CD14-positive monocyte (primary cell): ENCODE measurements at regions not wholly inside any gene's neighbourhood (a gene's known extent, or its start where the extent isn't known, plus 50 kb on each side); places are given as distances from the start of the nearest gene placed in this dataset.

ENCODE experiments used
- DNase-seq, 3 donors: peaks; one replicate each; pipeline ENCODE4 v3.0.0-alpha.2; 2011 to 2022
- H2AFZ ChIP-seq: 2 replicates; pipeline ENCODE4 v1.6.0; 2012; ENCODE audit warnings: mild to moderate bottlenecking, low read depth, low read length, inconsistent platforms; ENCODE audit not compliant: insufficient read depth, poor library complexity, severe bottlenecking
- H3K27ac ChIP-seq, 2 donors: 1 replicate in 1 of 2; 2 replicates in 1 of 2; pipeline ENCODE4 v1.5.1; 2012 to 2013; ENCODE audit warnings: low read length in 2 of 2, control low read depth in 1 of 2, inconsistent platforms in 1 of 2, low read depth in 1 of 2, mild to moderate bottlenecking in 1 of 2
- H3K27me3 ChIP-seq, 2 donors: one replicate each; pipeline versions ENCODE4 v1.6.0 to v1.6.1; 2011 to 2013; ENCODE audit warnings: low read length in 2 of 2; ENCODE audit not compliant: control insufficient read depth in 2 of 2, insufficient read depth in 2 of 2
- H3K36me3 ChIP-seq, 2 donors: replicated peaks in 1 of 2; 1 replicate in 1 of 2; 2 replicates in 1 of 2; pipeline versions ENCODE4 v1.5.1 to v1.6.1; 2012 to 2013; ENCODE audit warnings: low read length in 2 of 2, control low read depth in 1 of 2, inconsistent platforms in 1 of 2, mild to moderate bottlenecking in 1 of 2; ENCODE audit not compliant: insufficient read depth in 2 of 2, control insufficient read depth in 1 of 2
- H3K4me1 ChIP-seq, 2 donors: 1 replicate in 1 of 2; 2 replicates in 1 of 2; pipeline versions ENCODE4 v1.5.1 to v1.6.1; 2012 to 2013; ENCODE audit warnings: low read length in 2 of 2, control low read depth in 1 of 2, inconsistent platforms in 1 of 2, mild to moderate bottlenecking in 1 of 2, moderate library complexity in 1 of 2; ENCODE audit not compliant: insufficient read depth in 2 of 2, control insufficient read depth in 1 of 2
- H3K4me2 ChIP-seq: replicated peaks from 2 replicates; pipeline ENCODE3; 2012; ENCODE audit warnings: low read length, moderate library complexity, mild to moderate bottlenecking; ENCODE audit not compliant: poor library complexity, severe bottlenecking; ENCODE audit errors: extremely low read depth
- H3K4me3 ChIP-seq, 3 experiments: fragments of 200-600 bp in 1 of 3; sonication (generic) in 1 of 3; replicated peaks in 1 of 3; 1 replicate in 2 of 3; 2 replicates in 1 of 3; pipeline ENCODE4 v1.5.1; 2011 to 2013; ENCODE audit warnings: low read length in 3 of 3, mild to moderate bottlenecking in 3 of 3, control low read depth in 2 of 3, low read depth in 2 of 3, inconsistent platforms in 1 of 3, moderate library complexity in 1 of 3
- H3K79me2 ChIP-seq: 2 replicates; pipeline ENCODE4 v1.6.0; 2012; ENCODE audit warnings: mild to moderate bottlenecking, control low read depth, inconsistent platforms, low read length, moderate library complexity; ENCODE audit not compliant: insufficient read depth
- H3K9ac ChIP-seq: 2 replicates; pipeline ENCODE4 v1.6.0; 2017; ENCODE audit warnings: low read length, mild to moderate bottlenecking; ENCODE audit not compliant: insufficient read depth, poor library complexity, severe bottlenecking
- H3K9me3 ChIP-seq, 2 donors: replicated peaks in 1 of 2; 1 replicate in 1 of 2; 2 replicates in 1 of 2; pipeline versions ENCODE4 v1.5.1 to v1.6.1; 2012 to 2013; ENCODE audit warnings: low read length in 2 of 2, control low read depth in 1 of 2; ENCODE audit not compliant: control insufficient read depth in 1 of 2, insufficient read depth in 1 of 2
- H4K20me1 ChIP-seq: 2 replicates; pipeline ENCODE4 v1.6.0; 2012; ENCODE audit warnings: mild to moderate bottlenecking, low read length, control low read depth, moderate library complexity; ENCODE audit not compliant: insufficient read depth
- H3K27ac Mint-ChIP-seq, 7 donors: one replicate each; pipeline ENCODE4 v1.8.0; 2020; ENCODE audit warnings: mild to moderate bottlenecking in 7 of 7, mixed read lengths in 7 of 7, moderate library complexity in 6 of 7, inconsistent platforms in 2 of 7
- H3K27me3 Mint-ChIP-seq, 3 donors: one replicate each; pipeline ENCODE4 v1.8.0; 2021 to 2022; ENCODE audit warnings: low read depth in 3 of 3, mild to moderate bottlenecking in 3 of 3, mixed read lengths in 3 of 3, moderate library complexity in 3 of 3, inconsistent platforms in 1 of 3
- H3K36me3 Mint-ChIP-seq, 2 donors: one replicate each; pipeline ENCODE4 v1.8.0; 2020; ENCODE audit warnings: mixed read lengths in 2 of 2, inconsistent platforms in 1 of 2, mild to moderate bottlenecking in 1 of 2
- H3K4me1 Mint-ChIP-seq: one replicate; pipeline ENCODE4 v1.8.0; 2020; ENCODE audit warnings: mild to moderate bottlenecking, mixed read lengths
- H3K4me3 Mint-ChIP-seq, 2 donors: one replicate each; pipeline ENCODE4 v1.8.0; 2020; ENCODE audit warnings: mild to moderate bottlenecking in 2 of 2, mixed read lengths in 2 of 2, moderate library complexity in 1 of 2
- H3K9me3 Mint-ChIP-seq, 7 donors: one replicate each; pipeline ENCODE4 v1.8.0; 2020 to 2022; ENCODE audit warnings: mixed read lengths in 7 of 7, mild to moderate bottlenecking in 6 of 7, moderate library complexity in 6 of 7, inconsistent platforms in 2 of 7
- CTCF ChIP-seq: fragments of 200-600 bp; IDR thresholded peaks from one replicate; pipeline ENCODE4 v1.8.0; 2022; ENCODE audit warnings: antibody characterized with exemption, mild to moderate bottlenecking
- WGBS: methylation state at CpG from one replicate; pipeline ENCODE4 v1.1.5; 2013; ENCODE audit warnings: missing lambda C conversion rate; ENCODE audit not compliant: insufficient coverage; 5-methylcytosine and 5-hydroxymethylcytosine counted together
- intact Hi-C, 2 donors: fragments of 100-400 bp; cut with micrococcal nuclease; formaldehyde crosslinking; loops; one replicate each; pipeline versions ENCODE4 v1.15.0 to v1.15.1; 2023

- Histone ChIP-seq H3K4me3 (peak overlapping the region in 2 of 3 experiments; percentile 11 to 63), H3K4me1 (peaks cover 42 to 49% of the 10 kb centered on the region in 2 donors), H3K79me2 (no peaks in the 10 kb centered on the region), H3K4me2 (peak overlapping the region; percentile 87), H4K20me1 (no peaks in the 10 kb centered on the region), H3K27me3 (peaks cover 20 to 67% of the 10 kb centered on the region in 2 donors), H2AFZ (no peak overlapping the region), H3K36me3 (no peaks in the 10 kb centered on the region), H3K27ac (no peak overlapping the region), H3K9me3 (peaks cover 0 to 14% of the 10 kb centered on the region in 2 donors), H3K9ac (no peak overlapping the region)
- peaks cover 61 to 71% (median 68%) of the 10 kb centered on the region in 3 donors for H3K27me3 Mint-ChIP-seq
- no peak for TF ChIP-seq CTCF
- peaks cover 46% of the 10 kb centered on the region for H3K4me1 Mint-ChIP-seq
- no peak overlapping the region for H3K27ac Mint-ChIP-seq
- 15% methylated on average over 18 of the region's 23 CpGs for WGBS
- DNase-seq, result no peak
- intact Hi-C loops, result loop anchor here in 1 of 2 donors (2.0 to 5.0 kb wide), 2 partner anchors 50 to 89 kb away; no protein-coding TSS in a partner anchor
- peaks cover 23 to 25% of the 10 kb centered on the region in 2 donors for H3K36me3 Mint-ChIP-seq
- H3K4me3 Mint-ChIP-seq, result peak overlapping the region; percentile 68 to 92
- peaks cover 0 to 23% (median 11%) of the 10 kb centered on the region in 7 donors for H3K9me3 Mint-ChIP-seq
Measured at GRCh38 chr13:50132904-50133357, 117.7 kb downstream of the KCNRG start.

- Mint-ChIP-seq H3K27ac (no peak overlapping the region), H3K36me3 (peaks cover 20 to 21% of the 10 kb centered on the region in 2 donors), H3K4me1 (peaks cover 42% of the 10 kb centered on the region), H3K27me3 (peaks cover 59 to 66% (median 64%) of the 10 kb centered on the region in 3 donors), H3K9me3 (peaks cover 0 to 22% (median 11%) of the 10 kb centered on the region in 7 donors), H3K4me3 (peak overlapping the region; percentile 68 to 92)
- peaks cover 0 to 14% of the 10 kb centered on the region in 2 donors for H3K9me3 ChIP-seq
- TF ChIP-seq CTCF, result no peak
- H3K4me2 ChIP-seq, result peak overlapping the region; percentile 87
- H3K4me3 ChIP-seq, result peak overlapping the region in 1 of 3 experiments; percentile 63
- H4K20me1 ChIP-seq, result no peaks in the 10 kb centered on the region
- H3K27me3 ChIP-seq, result peaks cover 20 to 62% of the 10 kb centered on the region in 2 donors
- no peak for DNase-seq
- H3K27ac ChIP-seq, result no peak overlapping the region
- H3K36me3 ChIP-seq, result no peaks in the 10 kb centered on the region
- intact Hi-C loops, result loop anchor here in 1 of 2 donors (2.0 to 5.0 kb wide), 2 partner anchors 51 to 89 kb away; no protein-coding TSS in a partner anchor
- H2AFZ ChIP-seq, result no peak overlapping the region
- no peaks in the 10 kb centered on the region for H3K79me2 ChIP-seq
- 44% methylated on average over 48 of the region's 48 CpGs for WGBS
- H3K4me1 ChIP-seq, result peaks cover 41 to 46% of the 10 kb centered on the region in 2 donors
- H3K9ac ChIP-seq, result no peak overlapping the region
Measured at GRCh38 chr13:50133358-50133953, 118.2 kb downstream of the KCNRG start.
